ENCODE measurements at regions not wholly inside any gene's neighbourhood (a gene's known extent, or its start where the extent isn't known, plus 50 kb on each side); places are given as distances from the start of the nearest gene placed in this dataset.

- Histone ChIP-seq H3K27ac (ENCODE audit: low read length) (no peak overlapping the region), H3K4me1 (ENCODE audit: low read length) (no peaks in the 10 kb centered on the region)
- TF ChIP-seq EZH2phosphoT487 (IDR thresholded peaks at IDR 0.05; ENCODE audit: low read length) = no peak
- TF ChIP-seq EZH2 (optimal IDR thresholded peaks at IDR 0.05; ENCODE audit: low read depth, low read length) = no peak
- no peak for TF ChIP-seq CTCF (IDR thresholded peaks at IDR 0.05; ENCODE audit: low read length)
These were observed 277.8 kb upstream of the TYRP1 start for GRCh38 chr9:12415361-12415760.

GRCh38 chr9:12416716-12417115, 276.5 kb upstream of the TYRP1 start:
- H3K9me3 ChIP-seq (replicated peaks; ENCODE audit: insufficient read depth, low read length) = no peaks in the 10 kb centered on the region
- DNase-seq = no peak
- H2AFZ ChIP-seq (ENCODE audit: low read length) = no peak overlapping the region
- H3K4me1 ChIP-seq (ENCODE audit: low read length) = no peaks in the 10 kb centered on the region
- no peak overlapping the region for H3K4me3 ChIP-seq (ENCODE audit: low read length)
- no peaks in the 10 kb centered on the region for H3K79me2 ChIP-seq (ENCODE audit: low read length)
- H3K27ac ChIP-seq (ENCODE audit: low read length) = no peak overlapping the region
- no peaks in the 10 kb centered on the region for H3K27me3 ChIP-seq (replicated peaks; ENCODE audit: insufficient read depth, low read length)
- no peaks in the 10 kb centered on the region for H3F3A ChIP-seq (ENCODE audit: insufficient read depth, low read length)
- no peaks in the 10 kb centered on the region for H3K9me2 ChIP-seq (replicated peaks; ENCODE audit: insufficient read depth, low read length)
- no peak overlapping the region for H3K4me2 ChIP-seq (ENCODE audit: low read depth, low read length)
- H4K20me1 ChIP-seq (ENCODE audit: insufficient read depth, low read length) = no peaks in the 10 kb centered on the region
- H3K9ac ChIP-seq (ENCODE audit: low read length) = no peak overlapping the region
- TF ChIP-seq CTCF (IDR thresholded peaks at IDR 0.05; ENCODE audit: low read length) (no peak), EZH2phosphoT487 (IDR thresholded peaks at IDR 0.05; ENCODE audit: low read length) (no peak), EZH2 (optimal IDR thresholded peaks at IDR 0.05; ENCODE audit: low read depth, low read length) (no peak)
- no peaks in the 10 kb centered on the region for H3K36me3 ChIP-seq (replicated peaks; ENCODE audit: insufficient read depth, low read length)

More at GRCh38 chr9:12415361-12415760, 277.8 kb upstream of the TYRP1 start:
- Histone ChIP-seq H3K79me2 (ENCODE audit: low read length) (no peaks in the 10 kb centered on the region), H4K20me1 (ENCODE audit: insufficient read depth, low read length) (no peaks in the 10 kb centered on the region), H3K36me3 (replicated peaks; ENCODE audit: insufficient read depth, low read length) (no peaks in the 10 kb centered on the region), H3K9me3 (replicated peaks; ENCODE audit: insufficient read depth, low read length) (no peaks in the 10 kb centered on the region), H3F3A (ENCODE audit: insufficient read depth, low read length) (no peaks in the 10 kb centered on the region), H3K9me2 (replicated peaks; ENCODE audit: insufficient read depth, low read length) (no peaks in the 10 kb centered on the region), H3K27me3 (replicated peaks; ENCODE audit: insufficient read depth, low read length) (no peaks in the 10 kb centered on the region), H3K9ac (ENCODE audit: low read length) (no peak overlapping the region), H3K4me3 (ENCODE audit: low read length) (no peak overlapping the region), H2AFZ (ENCODE audit: low read length) (no peak overlapping the region), H3K4me2 (ENCODE audit: low read depth, low read length) (no peak overlapping the region)
- DNase-seq = no peak

- no peak overlapping the region for H2AFZ ChIP-seq (ENCODE audit: low read length)
These were observed 268.9 kb upstream of the TYRP1 start for GRCh38 chr9:12424243-12424642.

More at GRCh38 chr9:12424243-12424642, 268.9 kb upstream of the TYRP1 start:
- Histone ChIP-seq H3K4me3 (ENCODE audit: low read length) (no peak overlapping the region), H3K9me2 (replicated peaks; ENCODE audit: insufficient read depth, low read length) (no peaks in the 10 kb centered on the region), H3F3A (ENCODE audit: insufficient read depth, low read length) (no peaks in the 10 kb centered on the region), H4K20me1 (ENCODE audit: insufficient read depth, low read length) (no peaks in the 10 kb centered on the region), H3K4me2 (ENCODE audit: low read depth, low read length) (no peak overlapping the region), H3K9me3 (replicated peaks; ENCODE audit: insufficient read depth, low read length) (no peaks in the 10 kb centered on the region), H3K4me1 (ENCODE audit: low read length) (no peaks in the 10 kb centered on the region), H3K27me3 (replicated peaks; ENCODE audit: insufficient read depth, low read length) (no peaks in the 10 kb centered on the region), H3K9ac (ENCODE audit: low read length) (no peak overlapping the region), H3K27ac (ENCODE audit: low read length) (no peak overlapping the region), H3K36me3 (replicated peaks; ENCODE audit: insufficient read depth, low read length) (no peaks in the 10 kb centered on the region), H3K79me2 (ENCODE audit: low read length) (no peaks in the 10 kb centered on the region)
- no peak for TF ChIP-seq EZH2phosphoT487 (IDR thresholded peaks at IDR 0.05; ENCODE audit: low read length)
- no peak for TF ChIP-seq CTCF (IDR thresholded peaks at IDR 0.05; ENCODE audit: low read length)
- TF ChIP-seq EZH2 (optimal IDR thresholded peaks at IDR 0.05; ENCODE audit: low read depth, low read length) = no peak
- no peak for DNase-seq

Measured in MM.1S (cell line).